HG03520 (cell line): ENCODE measurements at regions not wholly inside any gene's neighbourhood (a gene's known extent, or its start where the extent isn't known, plus 50 kb on each side); places are given as distances from the start of the nearest gene placed in this dataset.
"Not testable (repeated sequence)": the region's sequence is repeated elsewhere in the genome, so short reads cannot be mapped to it uniquely, and the experiment has no call there.

ENCODE experiments used
- ATAC-seq: cut with Tn5 transposase; IDR thresholded peaks from one replicate; pipeline ENCODE4 v1.9.1; 2021; ENCODE audit warnings: mild to moderate bottlenecking, moderate library complexity; ENCODE audit not compliant: unreplicated experiment

GRCh38 chr9:2427120-2427891 lies 194.3 kb upstream of the VLDLR start:
- no peak for ATAC-seq

DNA sequence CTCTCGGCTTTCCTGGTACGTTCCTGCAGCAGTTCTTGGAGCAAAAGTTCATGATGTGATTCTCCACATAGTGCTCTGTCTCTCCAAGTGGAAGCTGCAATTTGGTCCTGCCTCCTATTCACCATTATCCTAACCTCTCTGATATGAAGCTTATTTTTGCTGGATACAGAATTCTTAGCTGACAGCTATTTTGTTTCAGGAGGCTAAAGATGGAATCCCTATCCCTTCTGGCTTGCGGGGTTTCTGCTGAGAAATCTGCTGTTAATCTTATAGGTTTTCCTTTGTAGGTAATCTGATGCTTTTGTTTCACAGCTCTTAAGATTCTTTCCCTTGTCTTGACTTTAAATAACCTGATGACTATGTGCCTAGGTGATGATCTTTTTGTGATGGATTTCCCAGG lies 181.6 kb upstream of the VLDLR start:
- no peak for ATAC-seq

GRCh38 chr9:2443933-2444332 lies 177.7 kb upstream of the VLDLR start:
- ATAC-seq, result not testable (repeated sequence)

DNA sequence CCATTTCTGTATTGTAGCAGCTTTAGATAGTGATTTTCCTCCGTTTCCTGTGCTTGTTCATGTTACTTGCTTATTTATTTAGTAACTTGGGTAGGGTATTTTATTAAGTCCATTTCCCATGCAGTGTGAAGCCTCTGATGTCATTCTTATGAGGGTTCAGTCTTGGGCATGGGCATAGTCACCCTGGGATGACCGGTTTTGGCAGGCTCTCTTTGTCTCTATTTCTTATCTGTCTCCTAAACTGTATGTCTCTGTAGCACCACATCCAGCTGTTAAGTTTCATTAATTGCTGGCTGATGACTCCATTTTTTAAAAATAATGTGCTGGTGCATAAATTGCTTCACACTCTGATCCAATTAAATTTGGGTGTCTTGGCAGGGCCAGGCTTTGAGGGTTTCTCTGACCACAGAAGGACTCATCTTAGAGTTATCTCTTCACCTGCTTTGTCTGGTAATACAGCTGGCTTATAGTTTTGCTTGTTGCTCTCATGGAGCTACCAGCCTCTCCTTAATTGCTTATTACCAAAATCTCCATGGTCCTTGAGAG lies 173.3 kb upstream of the VLDLR start:
- ATAC-seq, result no peak

GRCh38 chr9:2453106-2453505 lies 168.5 kb upstream of the VLDLR start:
- no peak for ATAC-seq

DNA sequence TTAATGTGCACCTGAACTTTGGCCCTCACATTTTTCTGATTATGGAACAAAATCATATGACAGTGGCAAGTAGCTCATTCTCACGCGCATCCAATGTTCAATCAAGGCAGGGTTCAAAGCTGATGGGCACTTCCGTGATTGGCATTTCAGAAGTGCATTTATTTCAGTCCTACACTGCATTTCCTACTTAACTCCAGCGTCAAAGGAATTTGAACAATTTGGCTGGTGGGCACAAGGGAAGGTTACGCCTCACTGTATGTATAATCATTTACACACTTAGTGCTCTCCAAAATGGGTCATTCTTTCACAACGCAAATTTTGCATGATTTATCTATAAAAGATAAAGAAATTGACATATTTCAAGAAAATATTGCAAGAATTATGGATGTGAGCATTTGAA lies 167.9 kb upstream of the VLDLR start:
- ATAC-seq, result no peak

DNA sequence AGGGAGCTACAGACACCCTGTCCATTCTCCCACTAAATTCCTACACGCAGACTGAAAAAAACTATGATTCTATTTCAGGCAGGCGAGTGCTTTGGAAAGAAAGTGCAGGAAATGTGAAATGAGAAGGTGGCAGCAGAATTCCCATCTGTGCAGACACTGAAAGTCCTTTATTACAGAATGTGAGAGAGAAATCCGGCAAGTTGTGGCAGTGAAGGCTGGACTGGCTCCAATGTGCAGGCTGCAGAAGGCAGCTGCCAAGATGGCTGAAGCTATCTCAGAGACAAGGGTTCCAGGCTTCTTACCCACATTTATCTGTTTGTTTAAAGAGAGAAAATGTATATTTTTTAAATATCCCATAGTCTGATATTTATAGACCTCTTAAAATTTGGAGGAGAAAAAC lies 161.8 kb upstream of the VLDLR start:
- no peak for ATAC-seq

DNA sequence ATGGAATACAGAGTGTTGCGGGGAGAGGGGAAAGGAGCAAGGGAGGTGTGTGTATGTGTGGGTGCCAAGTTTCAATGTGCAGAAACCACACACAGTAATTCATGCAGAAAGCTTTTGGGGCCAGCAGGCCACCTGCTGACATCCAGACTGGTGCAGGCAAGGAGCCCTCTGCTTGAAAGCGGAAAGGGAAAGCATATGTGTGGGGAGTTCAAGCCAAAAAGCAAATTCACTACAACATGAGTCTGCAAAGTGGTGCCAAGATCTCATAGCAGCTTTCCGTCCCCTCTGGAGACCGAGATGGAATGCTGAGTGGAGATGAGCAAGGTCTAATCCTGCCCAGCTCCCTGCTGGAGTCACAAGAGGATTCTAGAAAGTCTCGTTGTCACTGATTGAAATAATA lies 159.7 kb upstream of the VLDLR start:
- no peak for ATAC-seq

DNA sequence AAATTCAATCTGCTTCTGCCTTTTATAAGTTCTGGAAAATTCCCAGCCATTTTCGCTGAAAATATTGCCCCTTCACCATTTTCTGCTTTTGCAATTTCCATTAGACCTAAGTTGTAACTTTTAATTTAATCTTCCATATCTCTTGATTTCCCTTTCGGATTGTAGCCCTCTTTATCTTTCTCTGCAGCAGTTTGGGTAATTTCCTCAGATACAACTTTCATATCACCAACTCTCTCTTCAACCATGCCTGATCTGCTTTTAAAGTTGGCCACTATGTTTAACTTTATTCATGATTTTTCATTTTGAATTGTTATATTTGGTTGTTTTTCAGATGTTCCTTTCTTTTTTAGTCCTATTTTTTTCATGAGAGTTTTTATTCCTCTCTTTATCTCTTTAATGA lies 157.0 kb upstream of the VLDLR start:
- no peak for ATAC-seq

GRCh38 chr9:2465516-2465915 lies 156.1 kb upstream of the VLDLR start:
- ATAC-seq, result no peak

DNA sequence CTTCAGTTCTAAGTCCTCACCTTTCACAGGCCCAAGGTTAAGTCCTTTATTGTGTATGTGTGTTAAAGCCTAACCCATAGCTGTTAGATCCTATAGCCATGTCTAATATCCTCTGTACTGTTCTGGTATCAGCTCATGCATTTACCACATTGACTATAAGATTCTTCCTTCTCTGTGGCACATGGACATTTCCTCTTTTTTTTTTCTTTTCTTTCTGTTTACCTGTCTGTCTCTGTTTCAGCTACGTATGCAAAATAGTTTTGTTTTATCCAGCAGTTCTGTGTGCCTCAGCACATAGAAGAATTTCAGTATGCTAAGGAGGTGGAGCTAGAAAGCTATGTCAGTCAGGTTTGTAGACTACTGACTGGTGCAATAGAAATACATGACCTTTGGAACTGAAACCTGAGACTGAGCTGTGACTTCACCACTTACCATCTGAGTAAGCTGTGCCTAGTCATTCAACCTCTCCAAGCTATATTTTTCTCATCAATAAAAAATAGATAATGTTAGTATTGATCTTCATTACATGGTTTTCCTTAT lies 155.6 kb upstream of the VLDLR start:
- peak; percentile 99 for ATAC-seq

- ATAC-seq, result no peak
Observed at GRCh38 chr9:2466703-2467102, 154.9 kb upstream of the VLDLR start.

DNA sequence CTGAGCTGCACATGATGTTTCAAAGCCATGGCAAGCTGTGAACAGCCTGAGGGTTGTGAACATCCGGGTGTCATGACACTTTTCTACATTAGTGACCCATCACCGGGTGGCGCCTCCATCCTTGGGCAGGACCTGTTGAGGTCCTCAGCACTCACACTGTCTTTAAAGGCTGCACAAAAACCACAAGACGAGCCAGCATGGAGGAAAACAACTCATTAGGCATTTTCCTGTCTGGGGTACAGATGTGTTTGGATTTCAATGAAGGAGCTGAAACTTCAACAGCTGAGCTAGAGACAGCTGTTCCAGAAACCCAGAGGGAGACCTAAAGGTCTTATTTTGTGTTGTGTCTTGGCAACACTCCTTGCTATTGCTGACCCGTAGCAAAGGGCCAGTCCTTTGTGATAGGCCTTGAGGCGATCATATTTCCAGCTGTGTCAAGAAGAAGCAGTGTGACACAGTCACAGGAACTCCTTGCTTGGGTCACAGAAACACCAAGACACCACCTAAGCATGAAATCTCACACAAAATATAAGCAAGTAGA lies 151.8 kb upstream of the VLDLR start:
- ATAC-seq, result no peak

- ATAC-seq, result no peak
Observed at GRCh38 chr9:2473681-2474080, 147.9 kb upstream of the VLDLR start.

- no peak for ATAC-seq
Observed at GRCh38 chr9:2477755-2478154, 143.8 kb upstream of the VLDLR start.

DNA sequence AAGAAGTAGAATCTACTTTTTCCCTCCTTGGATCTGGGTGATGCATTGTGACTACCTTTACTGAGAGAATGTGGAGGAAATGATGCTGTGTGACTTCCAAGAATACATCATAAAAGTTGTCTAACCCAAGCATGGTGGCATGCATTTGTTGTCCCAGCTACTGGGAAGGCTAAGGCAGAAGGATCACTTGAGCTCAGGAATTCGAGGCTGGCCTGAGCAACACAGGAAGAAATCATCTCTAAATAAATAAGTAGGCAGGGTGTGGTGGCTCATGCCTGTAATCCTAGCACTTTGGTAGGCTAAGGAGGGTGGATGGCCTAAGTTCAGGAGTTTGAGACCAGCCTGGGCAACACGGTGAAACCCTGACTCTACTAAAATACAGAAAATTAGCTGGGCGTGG lies 143.2 kb upstream of the VLDLR start:
- no peak for ATAC-seq

GRCh38 chr9:2479056-2479565 lies 142.5 kb upstream of the VLDLR start:
- no peak for ATAC-seq

GRCh38 chr9:2480255-2480837 lies 141.2 kb upstream of the VLDLR start:
- ATAC-seq, result no peak

GRCh38 chr9:2481216-2481615 lies 140.4 kb upstream of the VLDLR start:
- no peak for ATAC-seq

DNA sequence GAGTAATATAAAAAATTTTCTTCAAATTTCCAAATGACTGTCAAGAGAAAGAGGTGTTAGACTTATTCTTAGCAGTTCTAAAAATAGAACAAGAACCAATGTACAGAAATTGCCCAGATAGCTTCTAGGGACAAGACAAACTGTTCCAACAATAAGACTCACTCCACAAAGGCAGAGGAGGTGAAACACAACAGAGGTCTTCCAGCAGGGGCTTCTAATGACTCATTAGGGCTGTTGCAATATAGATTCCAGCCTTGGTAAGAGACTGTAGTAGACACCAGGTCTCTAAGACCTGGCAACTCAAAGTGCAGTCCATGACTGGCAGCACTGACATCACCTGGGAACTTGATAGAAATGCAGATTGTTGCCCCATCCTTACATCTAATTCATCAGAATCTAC lies 134.6 kb upstream of the VLDLR start:
- no peak for ATAC-seq

GRCh38 chr9:2489838-2490314 lies 131.7 kb upstream of the VLDLR start:
- no peak for ATAC-seq

DNA sequence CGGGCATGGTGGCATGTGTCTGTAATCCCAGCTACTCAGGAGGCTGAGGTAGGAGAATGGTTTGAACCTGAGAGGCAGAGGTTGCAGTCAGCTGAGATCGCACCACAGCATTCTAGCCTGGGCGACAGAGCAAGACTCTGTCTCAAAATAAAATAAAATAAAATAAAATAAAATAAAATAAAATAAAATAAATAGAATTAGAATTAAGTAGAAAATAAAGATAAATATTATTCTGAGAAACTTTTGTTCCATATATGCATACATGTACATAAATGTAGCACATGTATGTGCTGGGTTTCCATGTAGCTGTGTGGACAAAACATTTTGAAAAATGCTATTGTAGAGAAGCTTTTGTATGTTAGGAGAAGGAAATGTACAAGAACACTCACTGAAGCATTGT lies 129.4 kb upstream of the VLDLR start:
- ATAC-seq, result no peak
